OCI-LY7 (cell line): ENCODE measurements at regions not wholly inside any gene's neighbourhood (a gene's known extent, or its start where the extent isn't known, plus 50 kb on each side); places are given as distances from the start of the nearest gene placed in this dataset.

ENCODE experiments used
- EZH2phosphoT487 ChIP-seq: fragments of 200-600 bp; sonication (generic); IDR thresholded peaks from 2 replicates; pipeline ENCODE4 v1.6.1; 2018; ENCODE audit warnings: low read depth, borderline replicate concordance, mild to moderate bottlenecking, mixed run types, antibody characterized with exemption, low read length, moderate library complexity, mixed read lengths
- TF ChIP-seq, protein P1 (sequence below): fragments of 200-600 bp; sonication (generic); conservative IDR thresholded peaks from 2 replicates; pipeline ENCODE4 v1.5.1; 2014; ENCODE audit warnings: mild to moderate bottlenecking, antibody characterized with exemption, low read length, moderate library complexity, mixed read lengths

DNA sequence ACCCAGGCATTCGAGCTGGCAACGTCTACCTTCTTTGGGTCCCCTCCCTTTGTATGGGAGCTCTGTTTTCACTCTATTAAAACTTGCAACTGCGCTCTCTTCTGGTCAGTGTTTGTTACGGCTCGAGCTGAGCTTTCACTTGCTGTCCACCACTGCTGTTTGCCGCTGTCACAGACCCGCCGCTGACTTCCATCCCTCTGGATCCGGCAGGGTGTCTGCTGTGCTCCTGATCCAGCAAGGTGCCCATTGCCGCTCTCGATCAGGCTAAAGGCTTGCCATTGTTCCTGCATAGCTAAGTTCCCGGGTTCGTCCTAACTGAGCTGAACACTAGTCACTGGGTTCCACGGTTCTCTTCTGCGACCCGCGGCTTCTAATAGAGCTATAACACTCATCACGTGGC lies 183.5 kb upstream of the GALNTL6 start:
- TF ChIP-seq, protein P1, sequence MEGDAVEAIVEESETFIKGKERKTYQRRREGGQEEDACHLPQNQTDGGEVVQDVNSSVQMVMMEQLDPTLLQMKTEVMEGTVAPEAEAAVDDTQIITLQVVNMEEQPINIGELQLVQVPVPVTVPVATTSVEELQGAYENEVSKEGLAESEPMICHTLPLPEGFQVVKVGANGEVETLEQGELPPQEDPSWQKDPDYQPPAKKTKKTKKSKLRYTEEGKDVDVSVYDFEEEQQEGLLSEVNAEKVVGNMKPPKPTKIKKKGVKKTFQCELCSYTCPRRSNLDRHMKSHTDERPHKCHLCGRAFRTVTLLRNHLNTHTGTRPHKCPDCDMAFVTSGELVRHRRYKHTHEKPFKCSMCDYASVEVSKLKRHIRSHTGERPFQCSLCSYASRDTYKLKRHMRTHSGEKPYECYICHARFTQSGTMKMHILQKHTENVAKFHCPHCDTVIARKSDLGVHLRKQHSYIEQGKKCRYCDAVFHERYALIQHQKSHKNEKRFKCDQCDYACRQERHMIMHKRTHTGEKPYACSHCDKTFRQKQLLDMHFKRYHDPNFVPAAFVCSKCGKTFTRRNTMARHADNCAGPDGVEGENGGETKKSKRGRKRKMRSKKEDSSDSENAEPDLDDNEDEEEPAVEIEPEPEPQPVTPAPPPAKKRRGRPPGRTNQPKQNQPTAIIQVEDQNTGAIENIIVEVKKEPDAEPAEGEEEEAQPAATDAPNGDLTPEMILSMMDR: no peak
- no peak for TF ChIP-seq EZH2phosphoT487
